GM18505 (cell line): ENCODE measurements at regions not wholly inside any gene's neighbourhood (a gene's known extent, or its start where the extent isn't known, plus 50 kb on each side); places are given as distances from the start of the nearest gene placed in this dataset.
A peak's percentile ranks its signal among the peaks of the same experiment; 100 is the strongest.
"Not testable (repeated sequence)": the region's sequence is repeated elsewhere in the genome, so short reads cannot be mapped to it uniquely, and the experiment has no call there.

ENCODE experiments used
- ATAC-seq: cut with Tn5 transposase; IDR thresholded peaks from one replicate; pipeline ENCODE4 v1.9.1; 2021; ENCODE audit not compliant: unreplicated experiment
- POLR2A ChIP-seq: IDR thresholded peaks from 4 replicates; pipeline ENCODE4 v1.6.1; 2011; ENCODE audit warnings: borderline replicate concordance; ENCODE audit not compliant: insufficient read depth, insufficient read length; ENCODE audit errors: extremely low read depth

- no peak for ATAC-seq
- no peak for TF ChIP-seq POLR2A
These were observed 380.4 kb upstream of the MIS18BP1 start for GRCh38 chr14:45633220-45633984.

DNA sequence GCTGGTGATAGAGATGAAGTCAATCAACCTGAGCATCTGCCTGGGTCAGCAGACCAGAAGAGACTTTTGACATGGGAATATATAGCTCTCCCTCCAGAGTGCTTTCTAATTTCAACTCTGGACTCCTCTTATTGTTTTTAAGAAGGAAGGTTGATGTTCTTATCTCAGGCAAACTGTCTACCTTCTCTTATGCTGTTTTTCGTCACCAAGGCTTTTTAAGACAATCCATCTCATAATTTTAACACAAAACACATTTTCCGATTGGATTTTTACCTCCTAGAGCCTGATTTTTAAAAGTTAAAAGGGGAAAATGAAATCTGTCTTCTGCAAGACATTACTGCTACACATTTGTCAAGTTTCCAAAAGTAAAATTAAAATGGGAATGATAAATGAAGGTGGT lies 368.7 kb upstream of the MIS18BP1 start:
- no peak for ATAC-seq
- TF ChIP-seq POLR2A = no peak

DNA sequence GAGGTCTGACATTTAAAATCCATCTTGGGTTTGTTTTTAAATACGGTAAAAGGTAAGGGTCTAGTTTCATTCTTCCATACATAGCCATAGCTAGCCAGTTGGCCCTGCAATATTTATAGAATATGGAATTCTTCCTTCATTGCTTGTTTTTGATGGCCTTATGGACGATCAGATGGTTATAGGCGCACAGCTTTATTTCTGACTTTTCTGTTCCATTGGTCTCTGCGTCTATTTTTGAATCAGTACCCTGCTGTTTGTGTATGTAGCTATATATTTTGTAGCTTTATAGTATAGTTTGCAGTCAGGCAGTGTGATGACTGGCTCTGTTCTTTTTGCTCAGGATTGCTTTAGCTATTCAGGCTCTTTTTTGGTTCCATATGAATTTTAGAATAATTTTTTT lies 366.8 kb upstream of the MIS18BP1 start:
- TF ChIP-seq POLR2A = no peak
- ATAC-seq = no peak

DNA sequence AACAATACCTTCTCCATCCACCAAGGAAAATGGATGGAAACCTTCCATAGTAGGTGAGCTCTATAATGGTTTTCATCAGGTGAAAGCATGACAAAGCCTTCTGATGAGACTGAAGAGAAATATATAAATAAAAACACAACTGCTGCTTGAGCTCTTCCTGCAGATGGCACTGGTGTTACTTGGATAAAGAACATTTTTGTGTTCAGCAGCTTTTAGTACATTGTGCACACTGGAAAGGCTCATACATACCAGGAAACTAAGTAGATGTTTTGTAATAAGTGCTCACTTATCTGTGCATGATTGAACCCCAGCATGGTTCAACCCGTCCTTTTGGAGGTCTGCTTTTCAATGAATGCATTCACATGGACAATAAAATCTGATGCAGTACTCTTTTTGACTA lies 357.3 kb upstream of the MIS18BP1 start:
- no peak for ATAC-seq
- no peak for TF ChIP-seq POLR2A

DNA sequence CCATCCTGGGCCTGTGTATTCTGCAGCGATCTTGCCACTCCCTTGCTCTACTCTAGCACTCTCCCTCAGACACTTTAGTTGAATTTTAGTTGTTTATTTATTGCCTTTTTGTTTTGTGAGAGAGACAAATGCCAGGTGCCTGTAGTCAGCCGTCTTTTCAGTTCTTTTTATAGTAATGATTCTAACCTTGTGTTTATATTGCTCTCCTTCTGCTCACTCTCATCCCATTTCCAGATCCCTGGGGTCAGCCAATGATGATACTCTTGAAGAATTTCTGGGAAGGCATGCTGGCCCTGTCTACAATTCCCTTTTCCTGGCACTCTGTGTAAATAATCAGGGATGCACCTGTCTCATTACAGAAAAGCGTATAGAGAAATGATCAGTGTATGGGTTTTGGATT lies 334.1 kb upstream of the MIS18BP1 start:
- ATAC-seq = no peak
- no peak for TF ChIP-seq POLR2A

DNA sequence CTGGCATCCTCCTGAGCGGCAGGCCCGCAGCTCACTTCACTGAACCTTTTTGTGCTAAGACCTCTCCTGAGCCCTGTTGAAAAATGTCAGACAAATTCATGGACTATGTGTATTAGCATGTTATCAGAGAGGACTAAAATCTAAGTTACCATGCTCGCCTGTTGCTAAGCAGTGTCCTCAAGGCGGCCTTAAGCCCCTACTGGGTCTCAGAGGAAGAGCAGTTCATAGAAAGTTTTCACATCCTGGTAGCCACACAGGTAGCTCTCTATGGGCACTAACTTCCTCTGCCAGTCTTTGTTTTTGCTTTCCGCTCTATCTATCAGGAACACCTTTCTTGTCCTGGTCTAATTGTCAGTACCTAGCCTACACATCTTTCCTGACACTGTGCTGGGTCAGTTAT lies 306.6 kb upstream of the MIS18BP1 start:
- TF ChIP-seq POLR2A = no peak
- ATAC-seq = no peak

- TF ChIP-seq POLR2A = no peak
- ATAC-seq = no peak
These were observed 305.2 kb upstream of the MIS18BP1 start for GRCh38 chr14:45558183-45558582.

DNA sequence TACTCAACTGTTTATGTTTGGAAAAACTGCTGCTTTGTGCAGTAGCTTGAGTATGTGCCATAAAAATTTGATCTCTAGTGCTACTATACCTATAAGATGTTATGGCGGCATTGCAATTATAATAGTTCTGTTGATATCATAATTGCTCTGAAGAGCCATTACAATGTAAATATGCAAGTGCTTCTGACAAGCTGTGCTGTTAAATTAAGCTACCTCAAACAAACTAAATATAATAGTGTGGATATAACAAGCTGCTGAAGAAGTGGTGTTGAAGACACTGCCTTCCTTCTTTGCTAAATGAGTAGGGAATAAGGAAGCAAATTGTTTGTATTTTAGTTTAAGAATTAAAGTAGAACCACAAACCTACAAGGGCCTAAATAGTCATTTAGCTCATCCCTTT lies 301.0 kb upstream of the MIS18BP1 start:
- no peak for TF ChIP-seq POLR2A
- no peak for ATAC-seq

DNA sequence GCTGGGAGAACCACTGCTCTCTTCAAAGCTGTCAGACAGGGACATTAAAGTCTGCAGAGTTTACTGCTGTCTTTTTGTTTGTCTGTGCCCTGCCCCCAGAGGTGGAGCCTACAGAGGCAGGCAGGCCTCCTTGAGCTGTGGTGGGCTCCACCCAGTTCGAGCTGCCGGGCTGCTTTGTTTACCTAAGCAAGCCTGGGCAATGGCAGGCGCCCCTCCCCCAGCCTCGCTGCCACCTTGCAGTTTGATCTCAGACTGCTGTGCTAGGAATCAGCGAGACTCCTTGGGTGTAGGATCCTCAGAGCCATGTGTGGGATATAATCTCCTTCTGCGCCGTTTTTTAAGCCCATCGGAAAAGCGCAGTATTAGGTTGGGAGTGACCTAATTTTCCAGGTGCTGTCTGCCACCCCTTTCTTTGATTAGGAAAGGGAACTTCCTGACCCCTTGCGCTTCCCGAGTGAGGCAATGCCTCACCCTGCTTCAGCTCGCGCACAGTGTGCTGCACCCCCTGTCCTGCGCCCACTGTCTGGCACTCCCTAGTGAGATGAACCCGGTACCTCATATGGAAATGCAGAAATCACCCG lies 298.3 kb upstream of the MIS18BP1 start:
- not testable (repeated sequence) for ATAC-seq

DNA sequence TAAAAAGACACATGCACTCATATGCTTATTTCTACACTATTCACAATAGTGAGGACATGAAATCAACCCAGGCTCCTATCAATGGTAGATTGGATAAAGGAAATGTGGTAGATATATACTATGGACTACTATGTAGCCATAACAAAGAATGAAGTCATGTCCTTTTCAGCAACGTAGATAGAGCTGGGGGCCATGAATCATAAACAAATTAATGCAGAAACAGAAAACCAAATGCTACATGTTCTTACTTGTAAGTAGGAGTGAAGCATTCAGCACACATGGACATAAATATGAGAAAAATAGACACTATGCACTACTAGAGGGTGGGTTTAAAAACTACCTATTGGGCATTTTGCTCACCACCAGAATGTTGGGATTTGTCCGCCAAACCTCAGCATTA lies 278.0 kb upstream of the MIS18BP1 start:
- no peak for TF ChIP-seq POLR2A
- no peak for ATAC-seq

DNA sequence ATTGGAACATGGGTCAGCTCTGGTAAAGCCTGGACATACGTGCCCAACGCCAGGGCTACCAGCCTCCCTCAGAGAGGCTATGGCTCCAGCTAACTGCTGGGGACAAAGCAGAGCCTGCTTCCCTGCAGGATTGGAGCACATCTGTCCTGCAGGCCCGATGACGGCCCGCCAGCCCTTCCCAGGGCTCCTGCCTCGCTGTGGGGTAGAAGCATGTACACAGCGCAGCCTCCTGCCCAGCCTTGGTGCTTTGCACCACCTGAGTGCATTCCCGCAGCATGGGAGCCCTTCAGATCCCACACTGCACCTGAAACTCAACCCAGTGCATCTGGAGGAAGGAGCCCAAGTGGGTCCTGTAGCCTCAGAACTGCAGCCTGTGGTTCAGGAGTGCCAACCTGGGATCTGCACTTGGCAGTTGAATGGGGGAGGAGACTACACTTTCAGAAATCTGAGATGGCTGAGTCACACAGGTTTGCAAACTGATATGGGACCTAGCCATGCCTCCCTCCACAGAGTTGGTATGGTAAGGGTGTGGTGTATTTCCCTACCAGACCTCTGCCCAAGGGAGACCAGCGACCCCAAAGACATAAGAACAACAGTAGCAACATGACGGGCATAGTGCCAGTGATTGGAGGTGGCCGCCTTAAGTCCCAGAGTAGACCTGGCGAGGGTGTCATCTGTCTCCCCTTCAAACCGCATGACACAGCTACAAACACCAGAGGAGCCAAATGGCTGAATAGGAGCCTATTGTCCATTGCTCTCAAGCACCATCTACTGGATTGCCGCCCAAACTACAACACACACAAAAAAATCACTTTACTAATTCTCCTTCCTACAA lies 273.9 kb upstream of the MIS18BP1 start:
- peak; percentile 90 for ATAC-seq
- TF ChIP-seq POLR2A = no peak

DNA sequence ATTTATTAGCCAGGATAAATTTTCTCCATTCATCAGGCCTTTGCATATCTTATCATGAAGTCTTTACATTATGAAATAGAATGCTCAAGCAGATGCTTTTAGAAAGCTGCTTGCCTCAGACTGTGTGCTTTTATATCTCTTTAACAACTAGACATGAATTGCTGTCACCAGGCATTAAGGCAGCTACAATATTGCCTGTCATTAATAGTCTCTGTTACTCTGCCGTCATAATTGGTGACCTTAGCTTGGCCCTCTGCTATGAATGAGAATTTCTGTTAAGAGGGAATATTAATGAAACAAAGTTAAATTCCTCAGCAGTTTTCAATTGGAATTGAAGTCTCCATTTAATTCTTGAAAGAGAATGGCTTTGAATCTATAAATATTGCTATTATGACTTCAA lies 266.8 kb upstream of the MIS18BP1 start:
- ATAC-seq = no peak
- TF ChIP-seq POLR2A = no peak

DNA sequence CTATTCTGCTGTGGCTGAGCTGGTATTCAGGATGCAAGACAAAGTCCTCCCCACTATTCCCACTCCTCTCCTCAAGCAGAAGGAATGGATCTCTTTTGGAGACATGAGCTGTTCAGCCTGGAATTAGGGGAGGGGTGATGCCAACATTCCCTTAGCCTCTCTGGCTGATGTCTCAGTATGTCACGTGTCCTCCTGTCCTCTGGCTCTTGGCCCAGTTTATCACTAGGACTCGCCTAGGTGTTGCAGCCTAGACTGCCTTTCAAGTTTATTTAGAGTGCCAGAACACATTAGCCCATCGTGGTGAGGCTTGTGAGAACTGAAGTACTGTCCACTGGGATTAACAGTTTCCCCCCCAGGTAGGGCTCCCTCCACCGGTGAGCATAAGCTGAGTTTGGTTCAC lies 239.9 kb upstream of the MIS18BP1 start:
- no peak for TF ChIP-seq POLR2A

DNA sequence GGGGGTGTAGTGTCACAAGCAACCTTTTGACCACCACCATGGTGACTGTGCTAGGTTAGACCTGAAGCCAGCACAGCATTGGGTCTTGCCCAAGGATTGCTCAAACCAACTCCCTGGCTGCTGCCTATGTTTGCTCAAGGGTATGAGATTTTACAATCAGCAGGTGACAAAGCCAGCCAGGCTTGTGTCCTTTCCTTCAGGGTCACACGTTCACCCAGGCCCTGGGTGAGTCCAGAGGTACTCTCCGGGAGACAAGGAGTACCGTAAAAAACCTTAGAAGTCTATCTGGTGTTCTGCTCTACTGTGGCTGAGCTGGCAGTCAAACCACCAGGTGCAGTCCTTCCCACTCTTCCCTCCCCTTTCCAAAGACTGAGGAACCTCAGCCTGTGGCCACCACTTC lies 238.9 kb upstream of the MIS18BP1 start:
- ATAC-seq = no peak

More for the DNA sequence above, 239.9 kb upstream of the MIS18BP1 start:
- no peak for ATAC-seq

More for the DNA sequence above, 238.9 kb upstream of the MIS18BP1 start:
- no peak for TF ChIP-seq POLR2A
